CD4-positive, CD25-positive, alpha-beta regulatory T cell (primary cell): ENCODE measurements at regions not wholly inside any gene's neighbourhood (a gene's known extent, or its start where the extent isn't known, plus 50 kb on each side); places are given as distances from the start of the nearest gene placed in this dataset.
A peak's percentile ranks its signal among the peaks of the same experiment; 100 is the strongest.

Experiments
- ATAC-seq, 2 donors: fragments of 150-1000 bp; cut with Tn5 transposase; one replicate each; pipeline ENCODE4 v1.10.0; 2021; ENCODE audit warnings: low read depth in 2 of 2, moderate number of reproducible peaks in 2 of 2, moderate library complexity in 1 of 2
- DNase-seq, 3 donors: peaks; one replicate each; pipeline versions ENCODE4 v3.0.0 to v3.0.0-alpha.2; 2012 to 2022; ENCODE audit warnings: mixed read lengths in 1 of 3
- H3K27ac ChIP-seq: one replicate; pipeline ENCODE4 v1.7.0; 2013; ENCODE audit warnings: mild to moderate bottlenecking, low read length; ENCODE audit not compliant: insufficient read depth, poor library complexity, severe bottlenecking
- H3K27me3 ChIP-seq: one replicate; pipeline ENCODE4 v1.7.0; 2013; ENCODE audit warnings: low read length; ENCODE audit not compliant: control insufficient read depth, insufficient read depth
- H3K36me3 ChIP-seq: one replicate; pipeline ENCODE4 v1.7.0; 2013; ENCODE audit warnings: mild to moderate bottlenecking, low read length, moderate library complexity; ENCODE audit not compliant: control insufficient read depth, insufficient read depth
- H3K4me1 ChIP-seq: 2 replicates; pipeline ENCODE4 v1.7.0; 2013; ENCODE audit warnings: mild to moderate bottlenecking, low read length; ENCODE audit not compliant: insufficient read depth, control insufficient read depth, poor library complexity, severe bottlenecking
- H3K4me3 ChIP-seq: one replicate; pipeline ENCODE4 v1.7.0; 2013; ENCODE audit warnings: low read depth, mild to moderate bottlenecking, low read length, moderate library complexity
- H3K9me3 ChIP-seq, 2 experiments: 1 replicate in 1 of 2; 2 replicates in 1 of 2; pipeline ENCODE4 v1.7.0; 2013; ENCODE audit warnings: low read length in 2 of 2, mild to moderate bottlenecking in 1 of 2, moderate library complexity in 1 of 2; ENCODE audit not compliant: control insufficient read depth in 2 of 2
- H3K27ac Mint-ChIP-seq, 3 donors: one replicate each; pipeline ENCODE4 v1.8.0; 2020 to 2022; ENCODE audit warnings: mild to moderate bottlenecking in 3 of 3, mixed read lengths in 3 of 3, moderate library complexity in 2 of 3
- H3K27me3 Mint-ChIP-seq: one replicate; pipeline ENCODE4 v1.8.0; 2022; ENCODE audit warnings: mild to moderate bottlenecking, mixed read lengths
- H3K36me3 Mint-ChIP-seq: one replicate; pipeline ENCODE4 v1.8.0; 2020; ENCODE audit warnings: mixed read lengths
- H3K4me1 Mint-ChIP-seq, 4 donors: one replicate each; pipeline ENCODE4 v1.8.0; 2020 to 2022; ENCODE audit warnings: mixed read lengths in 4 of 4, mild to moderate bottlenecking in 1 of 4
- H3K4me3 Mint-ChIP-seq, 4 donors: one replicate each; pipeline ENCODE4 v1.8.0; 2020 to 2022; ENCODE audit warnings: mild to moderate bottlenecking in 4 of 4, mixed read lengths in 4 of 4, moderate library complexity in 3 of 4
- H3K9me3 Mint-ChIP-seq, 7 donors: one replicate each; pipeline ENCODE4 v1.8.0; 2020 to 2022; ENCODE audit warnings: mixed read lengths in 7 of 7, mild to moderate bottlenecking in 3 of 7, moderate library complexity in 2 of 7

DNA sequence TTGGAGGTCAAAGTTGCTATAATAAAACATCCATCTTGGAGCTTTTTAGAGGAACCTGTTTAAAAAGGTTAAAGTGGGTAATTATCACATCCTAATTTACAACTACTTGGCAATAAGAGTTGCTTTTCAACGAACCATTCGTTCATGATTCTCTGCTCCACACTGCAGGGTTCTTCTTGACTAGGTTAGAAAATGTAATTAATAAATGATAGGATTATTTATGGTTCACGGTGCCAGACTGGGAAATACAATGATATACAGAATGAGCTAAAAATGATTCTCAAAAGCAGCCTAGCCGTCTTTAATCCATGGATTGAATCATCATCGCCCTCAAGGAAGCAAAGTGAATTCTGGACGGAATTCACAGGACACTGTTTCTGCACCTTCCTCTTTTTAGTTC lies 291.2 kb downstream of the TEX29 start:
- Mint-ChIP-seq H3K4me1 (peaks cover 0 to 4% (median 1%) of the 10 kb centered on the region in 4 donors), H3K36me3 (no peaks in the 10 kb centered on the region), H3K9me3 (peaks cover 0 to 6% (median 0%) of the 10 kb centered on the region in 7 donors), H3K27me3 (no peaks in the 10 kb centered on the region), H3K4me3 (no peak overlapping the region), H3K27ac (no peak overlapping the region)
- Histone ChIP-seq H3K36me3 (no peaks in the 10 kb centered on the region), H3K4me1 (no peaks in the 10 kb centered on the region), H3K27me3 (no peaks in the 10 kb centered on the region), H3K27ac (no peak overlapping the region), H3K9me3 (no peaks in the 10 kb centered on the region), H3K4me3 (no peak overlapping the region)
- DNase-seq (no peak), ATAC-seq (no peak)

DNA sequence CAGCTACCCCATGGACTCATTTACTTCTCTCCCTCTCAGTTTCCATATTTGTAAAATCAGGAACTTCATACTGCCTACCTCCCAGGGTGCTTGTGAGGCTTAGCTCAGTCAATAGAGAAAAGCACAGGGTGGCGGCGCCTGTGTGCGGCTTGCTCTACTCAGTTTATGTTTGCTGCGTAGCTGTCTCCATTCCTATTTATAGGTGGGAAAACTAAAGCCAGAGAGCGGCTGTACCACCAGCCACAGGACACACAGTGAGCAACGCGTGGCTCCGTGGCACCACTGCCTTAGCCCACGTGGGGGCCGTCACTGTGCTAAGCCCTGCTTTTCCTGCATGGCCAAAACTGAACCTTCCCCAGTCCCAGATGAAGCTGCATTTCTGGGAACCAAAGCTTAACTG lies 292.4 kb downstream of the TEX29 start:
- Mint-ChIP-seq H3K36me3 (no peaks in the 10 kb centered on the region), H3K27ac (no peak overlapping the region), H3K4me1 (peaks cover 0 to 4% (median 1%) of the 10 kb centered on the region in 4 donors), H3K4me3 (no peak overlapping the region), H3K27me3 (no peaks in the 10 kb centered on the region), H3K9me3 (peaks cover 0 to 6% (median 0%) of the 10 kb centered on the region in 7 donors)
- no peaks in the 10 kb centered on the region for H3K27me3 ChIP-seq
- no peak overlapping the region for H3K27ac ChIP-seq
- H3K9me3 ChIP-seq = no peaks in the 10 kb centered on the region
- H3K4me1 ChIP-seq = no peaks in the 10 kb centered on the region
- H3K4me3 ChIP-seq = no peak overlapping the region
- H3K36me3 ChIP-seq = no peaks in the 10 kb centered on the region
- DNase-seq (no peak), ATAC-seq (no peak)

- H3K27me3 Mint-ChIP-seq = no peaks in the 10 kb centered on the region
- no peak for ATAC-seq
These were observed 293.6 kb downstream of the TEX29 start for GRCh38 chr13:111614009-111614408.

DNA sequence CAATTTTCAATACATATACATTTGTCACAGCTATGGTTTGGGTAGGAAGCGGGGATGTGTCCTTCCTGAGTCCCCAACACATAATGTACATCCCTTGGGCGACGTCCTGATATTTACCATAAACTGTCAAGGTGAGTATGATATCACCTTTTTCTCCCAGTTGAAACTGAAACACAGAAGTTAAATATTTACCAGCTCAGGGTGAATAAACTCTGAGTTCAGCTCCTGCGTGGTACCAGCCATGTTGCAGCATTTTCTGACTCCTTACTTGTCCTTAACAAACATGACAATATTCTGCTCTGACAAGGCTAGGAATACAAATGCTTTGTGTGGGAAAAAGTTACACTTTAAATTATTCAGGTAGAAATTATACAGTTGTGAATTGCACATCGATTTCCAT lies 294.2 kb downstream of the TEX29 start:
- Mint-ChIP-seq H3K4me1 (peaks cover 0 to 4% (median 1%) of the 10 kb centered on the region in 4 donors), H3K9me3 (no peaks in the 10 kb centered on the region), H3K27ac (no peak overlapping the region), H3K27me3 (no peaks in the 10 kb centered on the region), H3K4me3 (no peak overlapping the region), H3K36me3 (no peaks in the 10 kb centered on the region)
- no peaks in the 10 kb centered on the region for H3K4me1 ChIP-seq
- H3K36me3 ChIP-seq = no peaks in the 10 kb centered on the region
- no peak for DNase-seq
- no peaks in the 10 kb centered on the region for H3K9me3 ChIP-seq
- H3K4me3 ChIP-seq = no peak overlapping the region
- no peaks in the 10 kb centered on the region for H3K27me3 ChIP-seq
- no peak for ATAC-seq
- no peak overlapping the region for H3K27ac ChIP-seq

More at GRCh38 chr13:111614009-111614408, 293.6 kb downstream of the TEX29 start:
- Histone ChIP-seq H3K27me3 (no peaks in the 10 kb centered on the region), H3K9me3 (no peaks in the 10 kb centered on the region), H3K4me3 (no peak overlapping the region), H3K36me3 (no peaks in the 10 kb centered on the region), H3K4me1 (no peaks in the 10 kb centered on the region), H3K27ac (no peak overlapping the region)
- DNase-seq = no peak
- H3K4me1 Mint-ChIP-seq = peaks cover 0 to 4% (median 1%) of the 10 kb centered on the region in 4 donors
- H3K4me3 Mint-ChIP-seq = no peak overlapping the region
- no peak overlapping the region for H3K27ac Mint-ChIP-seq
- H3K36me3 Mint-ChIP-seq = no peaks in the 10 kb centered on the region
- peaks cover 0 to 3% (median 0%) of the 10 kb centered on the region in 7 donors for H3K9me3 Mint-ChIP-seq

GRCh38 chr13:111616203-111616602 lies 295.8 kb downstream of the TEX29 start:
- H3K9me3 ChIP-seq = no peaks in the 10 kb centered on the region
- no peak overlapping the region for H3K4me3 Mint-ChIP-seq
- H3K4me3 ChIP-seq = no peak overlapping the region
- H3K36me3 ChIP-seq = no peaks in the 10 kb centered on the region
- no peaks in the 10 kb centered on the region for H3K36me3 Mint-ChIP-seq
- no peak overlapping the region for H3K27ac ChIP-seq
- no peaks in the 10 kb centered on the region for H3K27me3 Mint-ChIP-seq
- H3K4me1 Mint-ChIP-seq = no peaks in the 10 kb centered on the region
- no peak for DNase-seq
- peak overlapping the region in 1 of 3 donors; percentile 11 for H3K27ac Mint-ChIP-seq
- no peaks in the 10 kb centered on the region for H3K9me3 Mint-ChIP-seq
- H3K4me1 ChIP-seq = no peaks in the 10 kb centered on the region
- H3K27me3 ChIP-seq = no peaks in the 10 kb centered on the region
- ATAC-seq = no peak

DNA sequence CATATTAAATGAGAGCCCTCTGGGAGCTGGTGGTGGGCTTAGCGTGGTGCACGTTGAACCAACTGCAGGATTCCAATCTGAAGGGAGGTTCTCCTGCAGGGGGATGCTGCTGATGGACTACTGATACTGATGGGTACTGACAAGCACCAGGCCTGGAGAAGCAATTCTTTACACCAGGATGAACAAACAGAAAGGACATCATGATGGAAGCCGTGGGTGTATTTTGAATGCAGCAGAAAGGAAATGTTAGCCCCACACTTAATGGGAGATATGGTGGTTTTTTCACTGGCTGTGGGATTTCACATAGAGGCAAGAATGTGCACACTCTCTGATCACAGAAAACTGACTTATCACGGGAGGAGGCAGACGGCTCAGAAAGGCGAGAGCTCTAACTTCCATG lies 299.7 kb downstream of the TEX29 start:
- H3K27ac Mint-ChIP-seq = no peak overlapping the region
- H3K36me3 Mint-ChIP-seq = no peaks in the 10 kb centered on the region
- DNase-seq (no peak), ATAC-seq (no peak)
- Histone ChIP-seq H3K4me1 (no peaks in the 10 kb centered on the region), H3K27me3 (no peaks in the 10 kb centered on the region), H3K4me3 (no peak overlapping the region), H3K36me3 (no peaks in the 10 kb centered on the region), H3K9me3 (no peaks in the 10 kb centered on the region), H3K27ac (no peak overlapping the region)
- no peak overlapping the region for H3K4me3 Mint-ChIP-seq
- no peaks in the 10 kb centered on the region for H3K27me3 Mint-ChIP-seq
- no peaks in the 10 kb centered on the region for H3K9me3 Mint-ChIP-seq
- H3K4me1 Mint-ChIP-seq = no peaks in the 10 kb centered on the region

GRCh38 chr13:111620586-111620985 lies 300.1 kb downstream of the TEX29 start:
- no peak overlapping the region for H3K4me3 ChIP-seq
- no peaks in the 10 kb centered on the region for H3K4me1 ChIP-seq
- no peaks in the 10 kb centered on the region for H3K27me3 ChIP-seq
- H3K27me3 Mint-ChIP-seq = no peaks in the 10 kb centered on the region
- H3K36me3 ChIP-seq = no peaks in the 10 kb centered on the region
- no peaks in the 10 kb centered on the region for H3K9me3 ChIP-seq
- no peak overlapping the region for H3K4me3 Mint-ChIP-seq
- DNase-seq = no peak
- no peaks in the 10 kb centered on the region for H3K9me3 Mint-ChIP-seq
- H3K36me3 Mint-ChIP-seq = no peaks in the 10 kb centered on the region
- no peaks in the 10 kb centered on the region for H3K4me1 Mint-ChIP-seq
- ATAC-seq = no peak
- no peak overlapping the region for H3K27ac ChIP-seq
- no peak overlapping the region for H3K27ac Mint-ChIP-seq

DNA sequence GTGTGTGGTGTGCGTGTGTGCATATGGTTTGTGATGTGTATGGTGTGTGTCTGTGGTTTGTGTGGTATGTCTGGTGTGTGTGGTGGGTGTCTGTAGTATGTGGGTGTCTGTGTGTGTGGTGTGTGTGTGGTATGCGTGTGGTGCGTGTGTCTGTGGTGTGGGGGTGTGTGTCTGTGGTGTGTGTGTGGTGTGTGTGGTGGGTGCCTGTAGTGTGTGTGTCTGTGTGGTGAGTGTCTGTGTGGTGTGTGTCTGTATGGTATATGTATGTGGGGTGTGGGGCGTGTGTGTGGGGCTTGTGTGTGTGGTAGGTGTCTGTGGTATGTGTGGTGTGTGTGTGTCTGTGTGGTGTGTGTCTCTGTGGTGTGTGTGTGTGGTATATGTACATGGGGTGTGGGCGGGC lies 300.7 kb downstream of the TEX29 start:
- H3K4me3 Mint-ChIP-seq = no peak overlapping the region
- H3K27ac Mint-ChIP-seq = no peak overlapping the region
- no peak for DNase-seq
- no peaks in the 10 kb centered on the region for H3K36me3 Mint-ChIP-seq
- no peaks in the 10 kb centered on the region for H3K9me3 ChIP-seq
- ATAC-seq = no peak
- no peaks in the 10 kb centered on the region for H3K27me3 ChIP-seq
- no peak overlapping the region for H3K4me3 ChIP-seq
- H3K4me1 ChIP-seq = no peaks in the 10 kb centered on the region
- no peak overlapping the region for H3K27ac ChIP-seq
- no peaks in the 10 kb centered on the region for H3K9me3 Mint-ChIP-seq
- no peaks in the 10 kb centered on the region for H3K4me1 Mint-ChIP-seq
- H3K36me3 ChIP-seq = no peaks in the 10 kb centered on the region
- no peaks in the 10 kb centered on the region for H3K27me3 Mint-ChIP-seq
